SHP77 treated with DMSO at 0.1 percent for 48 hours (cell line): ENCODE measurements at regions not wholly inside any gene's neighbourhood (a gene's known extent, or its start where the extent isn't known, plus 50 kb on each side); places are given as distances from the start of the nearest gene placed in this dataset.

Experiments
- DNase-seq: peaks from one replicate; lab custom pipeline; 2025; lab: John Stamatoyannopoulos, UW

DNA sequence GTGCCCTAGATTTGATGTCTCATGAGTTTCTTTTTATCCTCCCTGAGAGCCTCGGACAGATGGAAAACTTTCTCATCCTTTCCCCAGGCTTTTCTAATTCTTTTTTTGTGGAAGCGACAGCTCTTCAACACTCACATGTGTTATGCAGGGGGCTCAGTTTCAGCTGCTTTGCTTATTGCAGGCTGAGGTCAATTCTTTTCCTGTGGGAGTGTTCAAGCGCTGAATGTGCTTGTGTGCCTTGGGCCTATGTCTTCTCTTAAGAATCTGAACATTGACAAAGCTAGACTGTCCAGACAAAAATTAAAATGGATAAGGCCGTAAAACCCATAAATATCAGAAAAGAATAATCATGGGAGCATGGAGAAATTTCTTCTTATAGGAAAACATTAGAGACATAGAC is 125.2 kb upstream of the STEAP4 start:
- DNase-seq, result no peak

DNA sequence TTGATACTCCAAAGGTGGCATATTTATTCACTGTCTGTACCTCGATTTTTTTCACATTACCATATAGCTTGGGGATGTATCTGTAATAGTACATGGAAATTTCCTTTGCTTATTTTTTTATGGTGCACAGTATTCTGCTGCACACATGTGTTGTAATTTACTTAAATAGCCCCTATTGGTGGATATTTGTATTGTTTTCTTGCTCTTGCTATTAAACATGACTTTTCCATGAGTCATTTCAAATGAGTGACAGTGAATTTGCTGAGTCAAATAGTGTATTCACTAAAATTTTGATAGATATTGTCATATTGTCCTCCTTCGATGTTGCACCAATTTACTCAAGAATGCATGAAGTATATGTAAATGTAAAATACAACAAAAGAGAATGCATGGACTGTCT is 122.7 kb upstream of the STEAP4 start:
- DNase-seq, result no peak

DNA sequence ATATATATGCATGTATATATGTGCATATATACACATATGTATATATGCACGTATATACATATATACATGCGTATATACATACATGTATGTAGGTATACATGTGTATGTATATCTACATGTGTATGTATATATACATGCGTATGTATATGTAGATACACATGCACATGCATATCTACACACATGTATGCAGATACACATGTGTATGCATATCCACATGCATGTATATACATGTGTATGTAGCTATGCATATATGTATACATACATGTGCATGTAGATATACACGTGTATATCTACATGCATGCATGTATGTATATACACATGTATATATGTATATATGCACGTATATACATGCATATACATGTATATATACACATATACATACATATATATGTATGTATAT is 95.8 kb upstream of the STEAP4 start:
- no peak for DNase-seq

DNA sequence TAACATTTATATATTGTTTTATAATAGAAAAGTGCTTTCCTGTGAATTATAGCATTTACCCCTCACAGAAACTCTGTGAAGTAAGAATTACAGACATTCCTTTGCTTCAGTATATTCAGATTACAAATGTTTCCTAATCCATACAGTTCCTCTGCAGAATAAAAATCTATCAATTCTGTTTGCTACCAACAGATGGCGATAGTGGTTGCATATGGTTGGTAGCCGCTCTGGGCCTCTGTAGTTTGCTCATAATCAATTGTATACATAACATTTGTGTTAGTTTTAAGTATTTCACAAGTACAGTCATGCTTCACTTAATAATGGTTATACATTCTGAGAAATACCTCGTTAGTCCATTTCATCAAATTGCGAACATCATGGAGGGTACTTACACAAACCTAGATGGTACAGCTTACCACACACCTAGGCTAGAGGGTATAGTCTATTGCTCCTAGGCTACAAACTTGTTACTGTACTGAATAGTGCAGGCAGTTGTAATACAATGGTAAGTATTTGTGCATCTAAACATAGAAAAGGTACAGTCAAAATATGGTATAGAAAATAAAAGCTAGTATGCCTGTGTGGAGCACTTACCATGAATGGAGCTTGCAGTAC is 94.4 kb upstream of the STEAP4 start:
- no peak for DNase-seq

DNA sequence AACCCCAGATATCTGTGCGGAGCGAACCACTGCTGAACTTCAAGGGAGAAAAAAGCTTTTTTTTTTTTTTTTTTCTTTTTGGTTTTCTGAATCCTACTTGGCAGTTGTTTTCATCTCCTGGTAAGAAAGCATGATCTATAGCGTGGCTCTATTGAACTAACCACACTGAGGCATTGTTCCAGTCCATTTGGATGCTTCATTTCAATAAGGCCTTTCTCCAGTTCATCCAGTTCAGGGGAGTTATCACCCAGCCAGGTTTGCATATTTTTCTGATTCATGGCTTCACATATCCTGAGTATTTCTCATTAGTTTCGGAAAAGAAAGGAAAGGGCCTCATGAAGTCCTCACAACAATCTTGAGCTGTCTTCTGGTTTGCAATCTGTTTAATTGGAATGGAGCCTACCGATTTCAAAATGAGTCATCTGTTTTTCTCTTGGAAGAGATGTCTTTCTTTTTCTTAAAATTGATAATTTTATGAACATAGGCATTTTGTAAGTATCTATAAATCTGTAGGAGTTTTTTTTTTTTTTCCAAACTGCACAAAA is 93.1 kb upstream of the STEAP4 start:
- DNase-seq, result no peak

DNA sequence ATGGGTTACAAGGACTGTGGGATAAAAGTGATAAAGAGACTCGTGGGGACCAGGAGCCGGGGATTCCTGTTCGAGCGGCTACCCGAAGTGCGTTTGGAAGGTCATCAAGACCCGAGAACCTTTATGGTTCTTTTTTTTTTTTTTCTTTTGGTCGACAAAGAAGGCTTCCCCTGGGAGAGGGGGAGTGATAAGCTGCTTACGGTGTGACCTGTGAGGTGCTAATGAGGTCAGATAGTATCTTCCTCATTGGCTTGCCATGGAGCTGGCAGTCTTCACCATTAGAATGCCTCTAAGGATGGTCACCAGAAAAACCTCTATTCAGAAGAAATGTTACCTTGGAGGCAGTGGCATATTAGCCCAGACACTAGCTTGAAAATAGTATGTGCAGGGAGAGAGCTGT is 92.3 kb upstream of the STEAP4 start:
- no peak for DNase-seq

DNA sequence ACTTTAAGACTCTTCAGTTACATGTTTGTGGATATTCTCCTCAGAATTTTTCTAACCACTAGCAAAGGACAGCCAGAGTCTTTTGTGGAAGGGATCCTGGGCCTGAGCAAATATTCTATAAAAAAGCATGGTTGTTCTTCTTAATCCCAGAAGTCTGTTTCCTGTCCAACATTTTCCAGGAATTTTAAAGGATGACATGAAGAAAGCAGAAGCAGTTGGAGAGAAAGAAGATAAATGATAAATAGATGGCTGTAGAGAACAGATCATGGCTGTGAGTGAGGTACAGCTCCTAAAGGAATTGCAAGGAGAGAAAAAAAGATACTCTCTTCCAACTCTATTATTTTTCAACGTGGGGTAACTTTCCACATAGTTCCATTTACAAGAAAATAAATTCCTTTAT is 91.8 kb upstream of the STEAP4 start:
- DNase-seq, result no peak

DNA sequence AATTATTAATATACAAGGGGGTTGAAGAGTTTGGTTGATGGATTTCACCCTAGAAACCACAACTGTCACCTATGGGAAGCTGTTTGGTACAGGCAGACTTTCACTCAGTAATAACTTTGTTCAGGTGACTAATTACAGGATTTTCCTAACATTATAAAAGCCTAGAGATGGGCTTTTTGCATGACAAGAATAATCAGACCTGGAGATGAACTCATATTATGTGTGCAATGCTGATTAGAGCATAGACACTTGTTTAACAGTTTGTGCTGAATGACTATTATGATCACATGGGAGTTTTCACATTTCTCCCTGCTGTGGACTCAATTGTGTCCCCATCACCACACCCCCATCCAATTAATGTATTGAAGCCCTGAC is 90.2 kb upstream of the STEAP4 start:
- no peak for DNase-seq

DNA sequence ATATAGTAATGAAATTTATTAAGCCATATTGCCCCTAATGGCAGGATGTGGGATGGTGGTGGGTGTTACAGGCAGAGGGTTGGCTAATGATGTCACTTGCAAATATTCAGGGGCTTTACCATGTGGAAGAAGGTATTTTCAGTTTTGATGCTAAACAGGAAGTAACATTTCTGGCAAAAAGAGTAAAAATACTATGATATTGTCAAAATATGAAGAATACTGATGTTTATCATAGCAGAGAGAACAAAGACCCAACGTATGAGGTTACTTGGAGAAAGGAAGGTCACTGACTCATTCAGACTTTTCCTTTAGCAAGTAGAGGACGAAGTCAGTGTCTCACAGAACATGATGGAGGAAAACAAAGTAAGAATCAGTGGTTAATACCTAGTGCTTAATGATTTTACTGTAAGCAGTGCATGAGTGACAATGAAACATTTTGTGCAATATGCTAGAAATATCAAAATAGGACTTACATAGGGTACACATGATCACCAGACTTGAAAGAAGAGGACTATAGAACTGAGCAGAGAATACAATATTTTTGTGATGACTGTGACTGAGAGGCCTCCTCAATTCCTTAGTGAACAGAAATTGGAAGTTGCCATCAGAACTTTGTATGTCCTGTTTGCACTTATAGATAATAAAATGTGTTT is 89.7 kb upstream of the STEAP4 start:
- no peak for DNase-seq

DNA sequence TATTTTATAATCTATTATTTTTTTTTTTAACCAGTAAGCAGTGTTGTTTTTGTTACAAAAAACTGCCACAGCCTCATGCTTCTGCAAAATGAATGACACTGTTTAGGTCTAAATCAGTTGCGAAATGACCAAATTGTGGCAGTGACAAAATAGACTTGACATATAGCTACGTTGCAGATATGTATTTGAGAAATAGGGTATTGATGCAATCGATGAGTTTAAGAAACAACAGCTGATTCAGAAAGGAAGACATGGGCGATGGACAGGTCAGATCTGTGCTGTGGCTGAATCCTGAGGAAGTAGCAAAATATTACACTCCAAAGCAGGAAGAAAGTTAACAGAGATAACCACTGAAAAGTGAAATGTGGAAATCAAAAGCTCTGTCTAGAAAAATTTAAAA is 89.0 kb upstream of the STEAP4 start:
- DNase-seq, result no peak

DNA sequence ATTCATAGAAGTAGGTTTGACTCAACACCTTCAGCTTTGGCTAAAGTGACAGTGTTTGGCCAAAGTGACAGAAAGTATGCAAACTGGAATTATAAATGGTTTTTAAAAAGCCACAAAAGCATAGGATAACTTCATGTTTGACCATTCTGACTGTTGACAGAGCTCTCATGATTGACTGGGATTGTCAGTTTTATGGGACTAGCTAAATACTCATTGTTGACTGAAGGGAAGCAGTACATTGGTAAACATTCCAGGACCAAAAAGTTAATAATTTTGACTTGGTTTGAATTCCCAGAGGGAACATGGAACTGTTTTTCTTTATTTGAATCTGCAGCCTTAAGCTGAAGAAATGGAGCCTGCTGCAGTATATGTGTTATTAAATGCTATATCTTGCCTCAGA is 84.6 kb upstream of the STEAP4 start:
- DNase-seq, result peak; percentile 6

DNA sequence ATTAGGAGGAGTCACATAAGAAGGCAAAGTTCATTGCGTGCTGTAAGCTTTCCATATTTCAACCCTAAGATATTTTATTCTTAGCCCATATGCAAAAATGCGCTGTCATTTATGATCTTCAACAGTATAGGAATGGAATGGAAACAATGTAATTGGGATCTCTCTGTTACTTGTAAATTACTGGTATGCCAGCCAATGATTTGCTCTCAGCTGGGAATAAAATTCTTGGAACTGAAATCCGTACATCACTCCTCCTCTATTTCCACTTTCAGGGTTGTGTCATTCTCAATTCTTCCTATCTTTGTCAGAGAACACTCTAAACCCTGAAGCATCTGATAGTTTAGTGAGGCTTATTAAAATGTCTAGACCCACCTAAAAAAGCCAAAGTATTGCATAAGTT is 80.7 kb upstream of the STEAP4 start:
- no peak for DNase-seq

DNA sequence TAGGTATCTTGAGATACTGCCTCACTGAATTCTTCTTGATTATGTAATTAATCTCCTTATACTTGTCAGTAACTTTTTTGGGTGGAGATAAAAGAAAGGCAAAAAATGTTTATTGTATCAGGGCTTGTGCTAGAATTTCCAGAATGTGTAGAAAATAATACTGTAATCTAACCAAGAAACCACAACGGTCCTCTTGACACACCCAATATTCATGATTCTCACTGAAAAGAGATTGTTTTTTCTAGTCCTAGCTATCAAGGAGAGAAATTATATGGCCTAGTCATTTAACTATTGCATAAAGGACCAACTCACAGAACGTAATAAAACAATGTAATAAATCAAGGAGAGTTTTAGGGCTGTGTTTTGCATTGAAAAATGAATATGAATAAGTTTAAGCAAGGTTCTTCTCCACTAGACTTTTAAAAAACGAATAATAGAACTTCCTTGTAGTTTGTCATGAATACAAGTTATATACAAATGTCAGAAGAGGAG is 80.0 kb upstream of the STEAP4 start:
- DNase-seq, result no peak

DNA sequence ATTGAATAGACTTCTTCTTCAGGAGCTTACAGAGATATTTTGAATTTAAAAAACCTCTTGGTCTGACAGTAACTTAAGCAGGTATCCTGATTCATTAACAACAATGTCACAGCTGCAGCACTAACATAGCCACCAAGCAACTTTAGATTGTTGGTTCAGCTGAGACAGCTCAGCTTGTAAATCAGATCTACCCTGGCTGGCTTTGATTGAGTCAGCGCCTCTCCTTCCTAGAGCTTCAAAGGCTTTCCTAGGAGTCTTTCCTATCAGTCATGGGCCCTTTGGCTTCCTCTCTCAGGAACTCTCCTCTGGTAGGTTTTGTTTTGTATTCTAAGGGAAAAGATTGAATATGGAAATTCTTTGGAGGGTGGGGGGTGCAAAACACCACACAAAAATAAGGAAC is 70.7 kb upstream of the STEAP4 start:
- peak; percentile 16 for DNase-seq

DNA sequence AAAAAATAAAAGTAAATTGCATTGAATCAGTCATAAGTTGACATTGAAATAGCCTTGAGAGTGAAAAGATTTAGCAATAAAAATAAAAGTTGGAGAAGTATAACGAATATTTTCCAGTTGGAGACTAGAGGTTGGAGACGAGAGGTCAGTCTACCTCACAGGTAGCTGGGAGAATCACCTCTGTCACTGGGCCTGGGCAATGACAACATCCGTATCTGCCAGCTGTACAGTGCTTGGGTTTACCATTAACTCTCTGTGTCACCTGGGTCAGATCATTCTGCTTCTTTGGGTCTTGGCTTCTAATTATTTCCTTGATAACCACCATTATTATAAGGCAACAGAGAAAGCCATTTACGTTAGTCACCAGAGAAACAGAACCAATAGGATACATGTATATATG is 62.0 kb upstream of the STEAP4 start:
- DNase-seq, result no peak

DNA sequence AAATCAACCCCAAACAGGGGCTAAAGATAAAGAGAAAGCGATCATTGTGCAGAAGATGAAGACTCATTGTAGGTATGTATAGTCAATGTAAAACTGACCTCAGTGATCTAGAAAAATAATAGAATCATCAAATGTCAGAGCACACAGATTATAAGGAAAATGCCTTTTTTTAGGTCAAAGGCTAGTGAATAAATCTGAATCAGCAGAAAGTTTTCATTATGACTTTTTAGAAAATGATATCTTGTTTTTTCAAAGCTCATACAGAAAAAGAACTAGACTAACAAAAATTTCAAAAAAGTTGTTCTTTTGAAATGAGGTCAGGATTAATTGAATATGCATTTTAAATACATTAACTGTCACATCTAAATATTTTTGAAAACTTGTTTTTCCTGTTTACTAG is 60.2 kb upstream of the STEAP4 start:
- DNase-seq, result no peak

DNA sequence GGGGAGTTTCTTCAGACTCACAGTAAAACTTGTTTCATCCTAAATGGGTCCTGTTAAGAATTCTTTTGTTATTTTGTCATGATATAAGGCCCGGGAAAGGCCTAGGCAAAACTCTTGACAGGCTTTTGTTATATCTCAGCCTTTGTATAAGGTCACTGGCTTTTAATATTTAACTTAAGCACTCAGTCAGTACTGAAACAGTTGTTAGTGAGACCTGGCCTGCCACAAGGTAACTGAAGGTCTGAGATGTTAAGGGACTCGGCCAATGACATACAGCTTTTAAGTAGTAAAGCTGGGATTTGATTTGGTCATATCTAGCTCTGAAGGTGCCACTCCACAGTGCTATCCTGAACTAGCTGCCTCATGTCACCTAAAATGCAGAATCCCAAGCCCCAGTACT is 57.2 kb upstream of the STEAP4 start:
- no peak for DNase-seq

DNA sequence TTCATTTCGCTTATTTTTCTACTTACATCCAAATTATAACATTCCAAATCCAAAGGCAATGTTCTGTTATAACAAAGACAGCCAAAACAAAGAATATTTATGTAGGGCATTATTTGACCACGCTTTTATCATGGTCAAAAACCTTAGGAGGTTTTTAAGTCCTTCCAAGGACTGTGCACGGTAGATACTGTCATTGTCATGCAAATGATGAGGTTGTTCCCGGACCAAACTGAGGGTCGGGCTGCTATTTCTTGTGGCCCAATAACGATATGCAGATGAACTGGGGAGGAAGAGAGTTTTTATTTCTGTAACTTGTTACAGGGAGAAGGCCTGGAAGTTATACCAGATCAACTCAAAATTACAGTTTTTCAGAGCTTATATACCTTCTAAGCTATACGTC is 56.6 kb upstream of the STEAP4 start:
- DNase-seq, result no peak

DNA sequence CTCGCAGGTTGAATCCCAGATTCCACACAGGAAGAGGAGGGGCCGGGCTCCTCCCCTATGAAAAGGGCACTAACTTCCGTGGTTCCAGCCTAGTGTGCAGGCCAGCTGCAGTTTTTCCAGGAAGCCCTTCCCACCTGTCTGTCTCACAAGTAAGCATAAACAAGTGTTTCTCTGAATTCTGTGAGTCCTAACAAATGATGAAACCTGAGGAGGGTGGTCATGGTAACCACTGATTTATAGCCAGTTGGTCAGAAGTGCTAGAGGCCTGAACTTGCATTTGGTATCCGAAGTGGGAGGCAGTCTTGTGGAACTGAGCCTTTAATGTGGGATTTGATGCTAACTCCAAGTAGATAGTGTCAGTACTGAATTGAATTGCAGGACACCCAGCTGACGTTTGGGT is 54.7 kb upstream of the STEAP4 start:
- peak; percentile 13 for DNase-seq

DNA sequence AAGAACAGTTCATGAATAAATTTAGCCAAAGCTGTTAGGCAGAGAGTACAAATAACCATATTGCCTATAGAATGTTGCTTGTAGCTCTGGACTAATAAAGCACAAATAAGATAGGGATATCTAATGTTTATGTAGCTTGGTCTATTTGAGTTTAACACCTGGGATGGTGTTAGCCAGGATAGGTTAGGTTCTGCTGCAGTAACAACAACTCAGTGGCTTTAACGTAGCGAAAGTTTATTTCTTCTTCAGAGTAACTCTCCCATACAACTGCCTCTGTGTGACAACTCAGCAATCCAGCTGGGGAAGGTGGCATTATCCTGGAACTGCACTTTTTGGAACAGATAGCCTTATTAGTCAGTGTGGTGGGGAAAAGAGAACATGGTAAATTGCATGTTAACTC is 52.2 kb upstream of the STEAP4 start:
- no peak for DNase-seq

DNA sequence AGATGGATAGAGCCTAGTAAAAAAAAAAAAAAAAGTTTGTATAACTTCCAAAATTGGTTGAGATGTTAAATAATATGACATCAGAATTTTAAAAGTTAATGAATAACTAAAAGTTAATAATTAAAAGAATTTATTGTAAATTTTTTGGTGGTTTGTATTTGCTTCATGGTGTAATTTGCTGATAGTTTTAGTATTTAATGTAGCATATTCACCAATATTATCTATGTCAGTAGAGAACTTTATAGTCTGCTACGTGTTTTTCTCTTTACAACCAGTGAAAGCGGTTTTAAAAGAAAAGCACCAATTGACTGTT is 51.8 kb upstream of the STEAP4 start:
- DNase-seq, result no peak

DNA sequence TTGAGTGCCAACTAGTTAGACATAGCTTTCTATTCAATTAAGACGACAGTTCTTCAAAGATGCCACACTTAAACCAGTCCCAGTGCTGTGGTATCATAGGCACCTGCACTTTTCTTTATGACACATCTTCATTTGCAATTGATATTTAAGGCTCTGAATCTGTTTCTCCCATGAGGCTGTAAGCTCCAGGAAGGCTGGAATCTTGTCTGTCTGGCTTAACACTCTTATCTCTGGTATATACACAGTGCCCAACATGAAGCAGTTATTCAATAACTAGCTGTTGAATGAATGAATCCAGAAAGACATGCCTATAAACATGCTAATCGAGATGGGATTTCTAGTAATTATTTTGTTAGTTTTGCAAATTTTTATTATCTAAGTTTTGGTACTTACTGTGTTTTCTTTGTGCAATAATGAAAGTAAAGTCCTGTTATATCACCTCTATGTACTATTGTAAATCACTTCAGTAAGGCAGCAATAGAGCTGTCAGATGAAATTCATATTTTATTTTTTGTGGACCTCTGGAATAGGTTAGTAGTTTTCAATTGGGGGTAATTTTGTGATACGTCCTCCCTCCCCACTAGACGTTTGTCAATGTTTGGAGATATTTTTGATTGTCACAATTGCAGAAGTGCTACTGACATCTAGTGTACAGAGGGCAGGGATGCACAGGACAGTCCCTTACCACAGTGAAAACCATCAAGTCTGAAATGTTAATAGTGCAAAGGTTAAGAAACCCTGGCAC is 51.3 kb upstream of the STEAP4 start:
- peak; percentile 24 for DNase-seq

DNA sequence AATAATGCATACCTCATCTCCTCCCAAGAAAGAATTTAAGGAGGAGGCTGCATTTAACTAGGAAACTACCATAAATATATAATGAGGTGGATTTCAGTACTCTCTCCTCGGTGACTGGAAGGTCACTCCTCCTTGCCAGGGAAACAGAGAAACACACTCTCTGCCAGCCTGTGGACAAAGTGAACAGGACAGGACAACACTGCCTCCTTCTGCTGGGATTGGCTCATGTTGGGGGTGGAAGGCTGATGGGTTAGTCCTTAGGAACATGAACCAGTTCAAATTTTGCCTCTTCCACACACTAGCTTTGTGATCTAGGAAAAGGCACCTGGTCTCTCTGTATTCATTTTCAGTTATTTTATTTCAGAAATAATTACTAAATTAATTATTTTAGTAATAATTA is 50.6 kb upstream of the STEAP4 start:
- DNase-seq, result peak; percentile 7
